Mucosa of rectum (tissue), 2 donors: ENCODE measurements at regions not wholly inside any gene's neighbourhood (a gene's known extent, or its start where the extent isn't known, plus 50 kb on each side); places are given as distances from the start of the nearest gene placed in this dataset.

Source experiments
- H3K27ac ChIP-seq, 2 donors: one replicate each; pipeline ENCODE4 v1.7.0; 2013; ENCODE audit warnings: inconsistent platforms in 2 of 2, low read depth in 2 of 2, low read length in 2 of 2
- H3K27me3 ChIP-seq, 2 donors: one replicate each; pipeline ENCODE4 v1.7.0; 2013; ENCODE audit warnings: low read length in 2 of 2; ENCODE audit not compliant: control insufficient read depth in 2 of 2, insufficient read depth in 2 of 2
- H3K36me3 ChIP-seq, 2 donors: one replicate each; pipeline ENCODE4 v1.7.0; 2013; ENCODE audit warnings: low read length in 2 of 2; ENCODE audit not compliant: control insufficient read depth in 2 of 2, insufficient read depth in 2 of 2
- H3K4me1 ChIP-seq, 2 donors: one replicate each; pipeline ENCODE4 v1.7.0; 2013; ENCODE audit warnings: low read length in 2 of 2, mild to moderate bottlenecking in 1 of 2; ENCODE audit not compliant: control insufficient read depth in 2 of 2, insufficient read depth in 2 of 2
- H3K4me3 ChIP-seq, 2 donors: one replicate each; pipeline ENCODE4 v1.7.0; 2013; ENCODE audit warnings: low read length in 2 of 2
- H3K9ac ChIP-seq, 2 donors: one replicate each; pipeline ENCODE4 v1.7.0; 2013; ENCODE audit warnings: low read length in 2 of 2, low read depth in 1 of 2, mild to moderate bottlenecking in 1 of 2
- H3K9me3 ChIP-seq, 2 donors: one replicate each; pipeline ENCODE4 v1.7.0; 2013; ENCODE audit warnings: low read length in 2 of 2; ENCODE audit not compliant: control insufficient read depth in 2 of 2
- donor health status: healthy.
- donor health status: Normal muscosa, but diverticular disease.

DNA sequence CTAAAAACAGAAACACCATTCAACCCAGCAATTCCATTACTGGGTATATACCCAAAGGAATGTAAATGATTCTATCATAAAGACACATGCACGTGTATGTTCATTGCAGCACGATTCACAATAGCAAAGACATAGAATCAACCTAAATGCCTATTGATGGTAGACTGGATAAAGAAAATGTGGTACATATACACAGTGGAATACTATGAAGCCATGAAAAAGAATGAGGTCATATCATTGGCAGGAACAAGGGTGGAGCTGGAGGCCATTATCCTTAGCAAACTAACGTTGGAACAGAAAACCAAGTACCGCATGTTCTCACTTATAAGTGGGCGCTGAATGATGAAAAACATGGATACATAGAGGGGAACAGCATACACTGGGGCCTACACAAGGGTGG is 77.2 kb upstream of the MYOCD start:
- Histone ChIP-seq H3K9me3 (no peaks in the 10 kb centered on the region), H3K4me3 (no peak overlapping the region), H3K4me1 (no peaks in the 10 kb centered on the region), H3K9ac (no peak overlapping the region), H3K36me3 (no peaks in the 10 kb centered on the region), H3K27me3 (no peaks in the 10 kb centered on the region), H3K27ac (no peak overlapping the region)

DNA sequence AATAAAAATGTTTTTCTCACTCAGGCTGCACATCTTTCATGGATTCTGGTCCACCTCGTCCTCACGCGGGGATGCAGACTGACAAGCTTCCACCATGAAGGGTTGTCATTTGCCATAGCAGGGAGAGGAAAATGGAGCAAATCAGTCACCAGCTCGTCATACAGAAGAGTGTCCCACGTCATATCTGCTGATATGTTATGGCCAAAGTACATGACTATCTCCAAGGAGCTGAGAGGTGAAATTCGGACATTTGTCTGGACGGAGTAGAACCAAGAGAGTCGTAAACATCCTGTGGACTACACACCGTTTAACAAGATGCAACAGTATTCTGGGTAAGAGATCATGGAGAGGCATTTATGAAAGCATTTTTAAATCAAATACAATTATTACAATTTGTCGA is 75.3 kb upstream of the MYOCD start:
- Histone ChIP-seq H3K4me1 (no peaks in the 10 kb centered on the region), H3K27me3 (no peaks in the 10 kb centered on the region), H3K27ac (no peak overlapping the region), H3K9ac (no peak overlapping the region), H3K36me3 (no peaks in the 10 kb centered on the region), H3K9me3 (no peaks in the 10 kb centered on the region), H3K4me3 (no peak overlapping the region)

DNA sequence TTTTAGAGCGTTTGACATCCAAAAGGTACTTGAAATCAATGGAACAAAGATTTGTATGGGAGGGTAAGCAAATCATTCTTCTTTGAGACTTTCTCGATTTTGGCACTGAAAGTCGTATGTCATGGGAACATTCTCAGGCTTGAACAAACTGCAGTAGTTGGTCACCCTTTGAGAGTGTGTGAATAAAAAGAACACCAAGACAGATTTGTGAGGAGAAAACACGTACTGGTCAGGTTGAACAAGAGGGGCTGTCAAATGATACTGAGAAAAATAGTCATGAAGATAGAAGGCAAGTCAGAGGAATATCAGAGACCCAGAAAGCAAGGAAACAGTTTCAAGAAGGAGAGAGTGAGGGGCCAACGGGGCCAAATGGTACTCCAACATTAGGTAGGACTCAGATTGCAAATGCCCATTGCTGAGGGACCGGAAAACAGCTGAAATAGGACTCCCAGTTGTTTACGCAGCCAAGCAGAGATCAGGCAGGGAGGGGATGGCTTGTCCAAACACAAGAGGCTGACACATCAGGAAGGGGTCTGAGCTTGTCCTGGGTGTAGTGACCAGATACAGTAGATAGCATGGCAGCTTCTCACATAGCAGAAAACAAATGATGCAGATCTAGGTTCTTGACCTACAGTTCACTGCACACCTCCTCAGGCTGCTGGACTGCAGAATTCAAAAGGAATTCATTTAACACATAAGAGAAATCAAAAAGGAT is 74.5 kb upstream of the MYOCD start:
- Histone ChIP-seq H3K4me1 (no peaks in the 10 kb centered on the region), H3K27me3 (no peaks in the 10 kb centered on the region), H3K9me3 (no peaks in the 10 kb centered on the region), H3K36me3 (no peaks in the 10 kb centered on the region), H3K4me3 (no peak overlapping the region), H3K27ac (no peak overlapping the region), H3K9ac (no peak overlapping the region)

DNA sequence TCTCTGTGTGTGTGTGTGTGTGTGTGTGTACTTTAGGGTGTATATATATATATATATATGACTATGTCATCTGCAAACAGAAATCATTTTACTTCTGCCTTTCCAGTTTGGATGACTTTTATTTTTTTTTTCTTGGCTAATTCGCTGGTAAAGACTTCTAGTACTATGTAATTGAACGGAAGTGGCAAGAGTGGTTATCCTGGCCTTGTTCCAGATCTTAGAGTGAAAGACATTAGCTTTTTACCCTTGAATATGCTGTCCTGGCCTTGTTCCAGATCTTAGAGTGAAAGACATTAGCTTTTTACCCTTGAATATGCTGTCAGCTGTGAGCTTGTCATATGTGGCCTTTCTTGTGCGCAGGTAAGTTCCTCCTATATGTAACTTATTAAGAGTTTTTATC is 72.7 kb upstream of the MYOCD start:
- H3K4me1 ChIP-seq: no peaks in the 10 kb centered on the region
- no peaks in the 10 kb centered on the region for H3K36me3 ChIP-seq
- H3K9me3 ChIP-seq: no peaks in the 10 kb centered on the region
- H3K9ac ChIP-seq: no peak overlapping the region
- H3K27me3 ChIP-seq: no peaks in the 10 kb centered on the region
- H3K27ac ChIP-seq: no peak overlapping the region
- no peak overlapping the region for H3K4me3 ChIP-seq

DNA sequence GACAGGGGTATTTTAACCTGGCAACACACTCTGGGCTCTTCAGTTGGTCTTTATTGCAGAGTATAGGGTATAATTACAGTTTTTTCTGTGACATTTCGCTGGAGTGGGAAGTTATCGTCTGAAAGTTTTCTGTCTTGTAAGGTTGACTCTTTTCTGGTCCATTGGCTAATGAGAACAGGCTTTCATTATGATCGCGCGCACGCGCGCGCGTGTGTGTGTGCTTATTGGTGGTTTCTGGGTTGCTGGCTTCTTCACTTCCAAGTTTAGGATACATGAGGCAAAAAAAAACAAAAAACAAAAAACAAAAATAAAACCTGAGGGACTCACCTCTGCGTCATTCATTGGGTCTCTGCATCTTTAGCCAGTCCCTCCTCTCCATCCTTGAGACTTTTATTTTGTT is 68.7 kb upstream of the MYOCD start:
- Histone ChIP-seq H3K4me3 (no peak overlapping the region), H3K27ac (no peak overlapping the region), H3K9ac (no peak overlapping the region), H3K9me3 (no peaks in the 10 kb centered on the region), H3K27me3 (no peaks in the 10 kb centered on the region), H3K4me1 (peaks cover 0 to 10% of the 10 kb centered on the region in 2 donors), H3K36me3 (no peaks in the 10 kb centered on the region)

DNA sequence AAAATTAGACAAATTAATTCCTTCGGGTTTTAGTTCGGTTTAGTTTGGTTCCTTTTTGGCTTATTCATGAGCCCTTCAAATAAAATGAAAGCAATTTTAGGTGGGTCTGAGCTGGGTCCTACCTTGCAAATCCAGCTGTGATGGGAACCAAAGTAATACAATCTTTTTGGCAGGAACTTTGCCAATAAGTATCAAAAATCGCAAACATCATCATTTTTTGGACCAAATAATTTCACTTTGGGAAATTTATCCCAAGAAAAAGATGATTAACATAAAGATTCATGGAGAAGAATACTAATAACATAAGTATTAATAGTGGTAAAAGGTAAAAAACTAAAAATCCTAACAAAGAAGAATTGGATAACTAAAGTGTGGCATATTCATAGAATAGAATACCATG is 67.8 kb upstream of the MYOCD start:
- H3K36me3 ChIP-seq: no peaks in the 10 kb centered on the region
- no peak overlapping the region for H3K9ac ChIP-seq
- no peak overlapping the region for H3K4me3 ChIP-seq
- H3K9me3 ChIP-seq: no peaks in the 10 kb centered on the region
- no peak overlapping the region for H3K27ac ChIP-seq
- peaks cover 0 to 10% of the 10 kb centered on the region in 2 donors for H3K4me1 ChIP-seq
- no peaks in the 10 kb centered on the region for H3K27me3 ChIP-seq

DNA sequence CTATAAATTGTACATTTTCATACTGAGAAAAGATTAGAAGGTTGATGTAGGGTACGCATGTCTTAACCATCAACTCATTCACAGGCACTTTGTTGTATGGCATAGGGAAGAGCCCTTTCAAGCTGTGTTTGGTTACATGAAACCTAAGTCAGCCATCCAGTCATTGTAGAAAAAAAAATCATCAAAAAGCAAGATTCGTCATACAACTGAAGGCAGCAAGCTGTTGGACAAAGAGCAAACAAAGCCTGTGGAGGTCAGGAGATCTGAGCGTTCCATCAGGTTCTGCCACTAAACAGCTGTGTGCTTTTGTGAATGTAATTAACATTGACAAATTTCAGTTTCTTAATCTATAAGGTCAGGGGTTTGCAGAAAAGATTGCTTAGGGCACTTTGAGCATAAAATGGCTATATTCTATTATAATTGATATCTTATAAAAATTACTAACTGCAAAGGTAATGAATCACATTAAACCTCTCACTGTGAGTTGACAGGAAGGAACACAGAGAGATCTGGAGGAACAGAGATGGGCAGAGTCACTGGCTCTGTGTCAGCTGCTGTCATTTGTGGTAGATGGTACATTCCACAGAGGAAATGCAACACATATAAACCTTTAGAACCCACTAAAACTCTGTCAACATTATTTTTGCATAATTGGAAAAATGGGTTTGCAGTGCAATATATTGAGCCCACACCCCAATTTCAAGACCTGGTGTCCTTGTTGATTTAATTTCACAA is 66.3 kb upstream of the MYOCD start:
- Histone ChIP-seq H3K9me3 (no peaks in the 10 kb centered on the region), H3K4me3 (no peak overlapping the region), H3K27me3 (no peaks in the 10 kb centered on the region), H3K27ac (no peak overlapping the region), H3K36me3 (no peaks in the 10 kb centered on the region), H3K9ac (no peak overlapping the region), H3K4me1 (peaks cover 0 to 10% of the 10 kb centered on the region in 2 donors)

DNA sequence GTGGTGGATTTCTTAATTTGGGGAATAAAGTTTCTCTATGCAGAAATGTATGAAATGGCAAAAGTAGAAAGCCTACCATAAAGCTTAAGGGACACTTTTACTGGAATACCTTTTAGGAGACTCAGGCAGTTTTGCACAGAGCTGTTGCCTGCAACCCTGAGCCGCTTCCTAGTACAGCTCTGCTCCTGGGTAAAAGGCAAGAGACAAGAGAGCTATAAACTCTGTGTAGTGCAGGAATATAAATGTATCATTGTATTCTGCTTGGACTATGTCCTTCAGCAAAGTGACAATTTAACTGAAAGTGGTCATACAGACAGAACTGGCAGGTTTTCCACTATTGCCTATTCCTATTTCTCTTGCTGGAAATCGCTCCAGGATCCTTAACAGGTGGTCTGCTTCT is 65.3 kb upstream of the MYOCD start:
- Histone ChIP-seq H3K4me1 (peaks cover 0 to 12% of the 10 kb centered on the region in 2 donors), H3K27ac (no peak overlapping the region), H3K27me3 (no peaks in the 10 kb centered on the region), H3K4me3 (no peak overlapping the region), H3K36me3 (no peaks in the 10 kb centered on the region), H3K9me3 (no peaks in the 10 kb centered on the region), H3K9ac (no peak overlapping the region)

DNA sequence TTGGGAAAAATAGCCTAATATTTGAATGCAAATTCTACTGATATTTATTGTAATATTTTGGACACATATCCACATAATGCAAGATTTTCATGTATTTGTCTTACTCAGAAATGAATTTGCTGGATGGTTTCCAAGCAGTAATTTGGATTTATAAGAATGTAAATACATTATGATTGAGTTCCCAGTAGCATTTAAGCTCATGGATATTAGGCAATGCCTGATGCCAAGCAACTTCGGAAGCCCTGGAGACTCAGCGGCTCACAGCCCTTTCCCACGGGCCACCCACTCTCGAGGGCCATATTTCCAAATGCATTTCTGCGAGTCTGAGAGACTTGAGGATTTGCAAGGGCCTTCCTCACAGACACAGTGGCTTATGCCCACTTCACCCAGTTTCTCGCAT is 62.1 kb upstream of the MYOCD start:
- Histone ChIP-seq H3K9me3 (no peaks in the 10 kb centered on the region), H3K27me3 (no peaks in the 10 kb centered on the region), H3K4me3 (no peak overlapping the region), H3K27ac (no peak overlapping the region), H3K36me3 (no peaks in the 10 kb centered on the region), H3K4me1 (peaks cover 0 to 16% of the 10 kb centered on the region in 2 donors), H3K9ac (no peak overlapping the region)

DNA sequence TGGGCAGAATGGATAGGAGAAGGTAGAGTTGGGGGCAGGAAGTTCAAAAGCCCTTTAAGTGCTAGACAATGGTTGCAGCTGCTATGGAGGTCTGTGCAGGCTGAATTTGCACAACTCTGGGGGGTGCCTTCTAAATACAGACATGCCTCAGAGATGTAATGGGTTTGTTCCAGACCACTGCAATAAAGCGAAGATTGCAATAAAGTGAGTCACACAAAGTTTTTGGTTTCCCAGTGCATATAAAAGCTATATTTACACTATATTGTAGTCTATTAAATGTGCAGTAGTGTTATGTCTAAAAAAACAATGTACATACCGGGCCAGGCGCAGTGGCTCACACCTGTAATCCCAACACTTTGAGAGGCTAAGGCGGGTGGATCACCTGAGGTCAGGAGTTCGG is 60.5 kb upstream of the MYOCD start:
- H3K9ac ChIP-seq: no peak overlapping the region
- peaks cover 0 to 10% of the 10 kb centered on the region in 2 donors for H3K4me1 ChIP-seq
- H3K36me3 ChIP-seq: no peaks in the 10 kb centered on the region
- no peaks in the 10 kb centered on the region for H3K9me3 ChIP-seq
- H3K4me3 ChIP-seq: no peak overlapping the region
- H3K27me3 ChIP-seq: no peaks in the 10 kb centered on the region
- no peak overlapping the region for H3K27ac ChIP-seq
